DMS153 treated with DMSO at 0.1 percent for 48 hours (cell line): ENCODE measurements at regions not wholly inside any gene's neighbourhood (a gene's known extent, or its start where the extent isn't known, plus 50 kb on each side); places are given as distances from the start of the nearest gene placed in this dataset.

ENCODE experiments used
- DNase-seq: peaks from one replicate; lab custom pipeline; 2025; ENCODE audit not compliant: unreplicated experiment; lab: John Stamatoyannopoulos, UW

GRCh38 chr15:46496491-46497115 lies 861.8 kb downstream of the SQOR start:
- no peak for DNase-seq

DNA sequence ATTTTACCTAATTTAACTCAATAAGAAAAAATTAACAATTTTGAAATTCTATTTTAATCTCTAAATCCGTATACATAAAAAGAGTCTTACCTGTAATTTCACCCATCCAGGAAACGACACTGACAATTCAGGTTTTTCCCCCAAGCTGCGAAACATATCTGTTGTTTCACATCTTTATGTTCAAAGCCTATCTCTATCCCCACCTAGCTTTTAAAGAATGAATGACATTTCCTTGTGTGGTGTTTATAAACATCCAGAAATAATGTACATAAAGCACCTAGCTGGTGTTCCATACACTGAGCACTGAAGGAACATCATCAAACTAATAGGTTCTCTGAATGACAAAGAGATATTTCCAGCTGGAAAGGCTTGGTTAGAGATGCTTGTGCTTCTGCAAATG lies 867.8 kb downstream of the SQOR start:
- no peak for DNase-seq

- DNase-seq = no peak
Measured at GRCh38 chr15:46518381-46518780, 883.6 kb downstream of the SQOR start.

DNA sequence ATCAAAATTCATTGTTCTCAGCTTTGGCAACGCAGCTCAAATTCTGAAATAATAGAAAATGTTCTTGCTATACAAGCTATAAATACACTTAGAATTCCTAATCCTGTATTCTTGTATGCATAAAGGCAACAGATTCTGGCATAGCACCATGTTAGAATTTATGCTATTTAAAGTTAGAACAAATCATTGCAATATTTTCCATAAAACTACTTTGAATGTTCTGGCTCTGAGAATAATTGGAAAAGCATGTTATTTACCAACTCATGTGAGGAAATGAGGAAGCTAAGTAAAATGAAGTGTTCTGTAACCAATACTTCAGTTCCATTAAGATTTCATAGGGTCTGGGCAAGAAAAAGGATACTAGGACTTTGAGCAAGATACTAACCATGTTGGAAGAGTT lies 888.9 kb downstream of the SQOR start:
- no peak for DNase-seq

- DNase-seq = no peak
Measured at GRCh38 chr15:46525984-46526725, 891.3 kb downstream of the SQOR start.

- no peak for DNase-seq
Measured at GRCh38 chr15:46526726-46527110, 891.9 kb downstream of the SQOR start.

DNA sequence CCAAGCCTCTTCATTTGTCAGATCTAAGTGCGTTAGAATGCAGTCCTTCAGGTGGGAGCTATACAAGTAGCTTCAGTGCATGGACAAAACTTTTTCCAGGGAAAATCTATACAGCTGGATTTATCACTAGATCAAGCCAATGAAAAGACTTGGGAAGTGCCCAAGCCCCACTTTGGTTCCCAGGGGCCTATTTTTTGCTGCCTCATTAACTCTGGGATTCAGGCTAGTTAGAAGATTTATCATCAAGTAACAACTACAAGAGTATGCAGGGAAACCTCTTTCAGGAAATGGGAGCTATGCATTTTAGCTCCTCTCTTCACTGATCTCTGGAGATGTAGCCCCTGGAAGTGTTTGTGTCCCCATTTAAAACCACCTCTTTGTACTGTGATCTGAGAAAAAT lies 908.8 kb downstream of the SQOR start:
- no peak for DNase-seq

DNA sequence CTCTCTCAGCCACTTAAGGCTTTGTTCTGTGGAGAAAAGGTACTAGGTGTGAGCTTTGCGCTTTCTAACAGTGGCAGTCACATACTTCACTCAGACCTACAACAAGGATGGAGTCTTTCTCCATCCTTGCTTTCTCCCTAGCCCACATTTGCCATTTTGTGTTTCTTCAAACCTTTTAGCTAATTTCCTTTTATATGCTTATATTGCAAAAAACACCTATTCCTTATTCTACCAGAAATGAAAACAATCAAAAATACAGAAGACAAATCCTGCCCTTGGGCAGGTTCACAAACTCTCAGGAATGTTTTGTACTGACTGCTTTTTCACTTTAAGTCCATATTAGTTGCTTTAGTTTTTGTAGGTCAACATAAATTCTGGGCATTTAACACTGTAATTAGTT lies 914.2 kb downstream of the SQOR start:
- no peak for DNase-seq

DNA sequence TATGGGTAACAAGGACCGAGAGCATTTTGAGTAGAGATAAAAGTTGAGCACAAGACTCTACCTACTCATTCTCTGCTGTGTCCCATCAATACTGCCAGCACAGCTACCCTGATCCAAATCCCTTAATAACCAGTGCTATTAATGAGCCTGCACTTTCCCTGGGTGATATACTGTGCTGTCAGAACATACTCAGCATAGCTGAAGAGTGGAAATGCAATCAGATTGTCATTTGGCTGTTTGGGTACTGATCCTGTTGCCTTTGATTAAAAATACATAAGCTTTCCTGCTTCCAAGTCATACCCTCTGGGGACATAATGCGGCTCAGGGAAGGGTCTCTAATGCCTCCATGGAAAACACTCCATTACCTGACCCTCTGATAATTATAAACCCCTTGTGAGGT lies 917.5 kb downstream of the SQOR start:
- DNase-seq = no peak

- no peak for DNase-seq
Measured at GRCh38 chr15:46555547-46555946, 920.7 kb downstream of the SQOR start.

DNA sequence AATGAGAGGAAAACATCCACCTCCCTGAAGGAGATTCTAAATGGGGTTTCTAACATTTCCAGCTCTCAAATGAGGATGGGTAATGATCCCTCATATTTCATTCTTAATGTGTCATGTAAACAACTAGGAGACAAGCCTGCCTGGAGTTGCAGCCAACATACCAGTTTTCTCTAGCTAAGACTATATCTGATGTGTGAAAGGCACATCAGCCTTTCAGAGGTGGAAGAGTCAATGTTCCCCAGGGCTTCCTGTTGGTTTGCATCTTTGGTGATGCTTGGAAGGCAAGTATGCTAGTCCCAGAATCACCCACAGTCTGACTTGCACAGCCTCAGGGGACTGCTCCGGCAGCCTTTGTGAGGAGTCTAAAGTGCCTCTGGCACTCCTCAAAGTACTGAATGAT lies 921.2 kb downstream of the SQOR start:
- DNase-seq = no peak

- DNase-seq = no peak
Measured at GRCh38 chr15:46556559-46557379, 921.9 kb downstream of the SQOR start.

- DNase-seq = no peak
Measured at GRCh38 chr15:46567968-46568367, 933.1 kb downstream of the SQOR start.

DNA sequence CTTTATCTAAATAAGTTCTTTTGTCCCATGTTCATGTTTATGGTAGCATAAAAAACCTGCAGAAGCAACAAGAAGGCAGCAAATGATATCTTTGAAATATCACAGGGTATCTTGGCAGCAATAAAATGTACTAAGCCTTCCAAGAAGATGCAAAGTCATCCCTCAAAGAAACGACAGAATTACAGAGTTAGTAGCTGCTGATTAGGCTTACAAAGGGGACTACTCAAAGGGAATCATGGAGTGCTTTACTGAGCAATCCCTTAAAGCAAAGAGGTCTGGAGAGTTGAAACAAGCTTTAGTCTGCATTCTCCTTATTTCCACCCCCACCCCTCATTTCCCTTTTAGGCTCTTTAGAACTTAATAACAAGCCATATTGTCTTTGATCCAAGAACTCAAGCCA lies 935.0 kb downstream of the SQOR start:
- DNase-seq = no peak

GRCh38 chr15:46576646-46577395 lies 942.0 kb downstream of the SQOR start:
- DNase-seq = no peak

DNA sequence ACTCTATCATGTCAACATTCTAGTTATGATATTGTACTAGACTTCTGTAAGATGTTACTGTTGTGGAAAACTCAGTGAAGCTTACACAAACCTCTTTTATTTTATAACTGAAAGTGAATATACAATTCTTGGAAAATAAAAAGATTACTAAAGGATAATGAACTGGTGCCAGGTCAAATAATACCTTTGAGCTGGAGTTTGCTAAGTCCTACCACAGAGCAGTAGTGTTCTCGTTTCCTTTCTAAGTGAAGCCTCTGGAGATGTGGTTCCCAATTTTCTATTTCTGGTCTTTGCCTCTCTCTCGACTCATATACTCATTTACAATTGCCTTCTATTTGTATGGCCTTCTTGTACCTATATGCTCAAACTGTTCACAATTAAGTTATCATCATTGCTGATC lies 942.9 kb downstream of the SQOR start:
- no peak for DNase-seq

- no peak for DNase-seq
Measured at GRCh38 chr15:46580487-46580886, 945.7 kb downstream of the SQOR start.

GRCh38 chr15:46580924-46581323 lies 946.1 kb downstream of the SQOR start:
- no peak for DNase-seq

DNA sequence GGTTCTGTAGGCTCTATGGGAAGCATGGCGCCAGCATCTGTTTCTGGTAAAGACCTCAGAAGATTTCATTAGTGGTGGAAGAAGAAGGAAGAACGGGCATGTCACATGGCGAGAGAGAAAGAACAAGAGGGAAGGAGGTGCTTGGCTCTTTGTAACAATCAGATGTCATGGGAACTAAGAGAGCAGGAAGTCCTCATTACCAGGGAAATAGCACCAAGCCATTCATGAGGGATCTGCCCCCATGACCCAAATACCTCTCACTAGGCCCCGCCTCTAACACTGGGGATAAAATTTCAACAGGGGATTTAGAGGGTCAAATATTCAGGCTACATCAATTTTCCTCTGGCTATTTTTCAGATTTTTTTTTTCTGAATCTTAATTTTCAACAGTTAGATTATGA lies 954.3 kb downstream of the SQOR start:
- DNase-seq = no peak

- DNase-seq = no peak
Measured at GRCh38 chr15:46591462-46591861, 956.6 kb downstream of the SQOR start.

- no peak for DNase-seq
Measured at GRCh38 chr15:46595016-46595415, 960.2 kb downstream of the SQOR start.
